HG03175 (cell line): ENCODE measurements at regions not wholly inside any gene's neighbourhood (a gene's known extent, or its start where the extent isn't known, plus 50 kb on each side); places are given as distances from the start of the nearest gene placed in this dataset.

ENCODE experiments used
- ATAC-seq: cut with Tn5 transposase; IDR thresholded peaks from one replicate; pipeline ENCODE4 v1.9.1; 2021; ENCODE audit warnings: mild to moderate bottlenecking, moderate library complexity; ENCODE audit not compliant: unreplicated experiment

- no peak for ATAC-seq
Measured at GRCh38 chr7:114130866-114131265, 212.1 kb upstream of the PPP1R3A start.

GRCh38 chr7:114128880-114129279 lies 210.1 kb upstream of the PPP1R3A start:
- ATAC-seq, result no peak

- ATAC-seq, result no peak
Measured at GRCh38 chr7:114126095-114126494, 207.3 kb upstream of the PPP1R3A start.

GRCh38 chr7:114112806-114113205 lies 194.0 kb upstream of the PPP1R3A start:
- ATAC-seq, result no peak

GRCh38 chr7:114110666-114111065 lies 191.9 kb upstream of the PPP1R3A start:
- ATAC-seq, result no peak

- no peak for ATAC-seq
Measured at GRCh38 chr7:114109721-114110120, 190.9 kb upstream of the PPP1R3A start.

- ATAC-seq, result no peak
Measured at GRCh38 chr7:114109304-114109703, 190.5 kb upstream of the PPP1R3A start.

- no peak for ATAC-seq
Measured at GRCh38 chr7:114108510-114108909, 189.7 kb upstream of the PPP1R3A start.

- ATAC-seq, result no peak
Measured at GRCh38 chr7:114107522-114107921, 188.7 kb upstream of the PPP1R3A start.

GRCh38 chr7:114104035-114104434 lies 185.2 kb upstream of the PPP1R3A start:
- ATAC-seq, result no peak

- ATAC-seq, result no peak
Measured at GRCh38 chr7:114102996-114103395, 184.2 kb upstream of the PPP1R3A start.

GRCh38 chr7:114102131-114102530 lies 183.3 kb upstream of the PPP1R3A start:
- no peak for ATAC-seq

- ATAC-seq, result no peak
Measured at GRCh38 chr7:114100810-114101209, 182.0 kb upstream of the PPP1R3A start.

GRCh38 chr7:114099337-114099736 lies 180.5 kb upstream of the PPP1R3A start:
- ATAC-seq, result no peak

GRCh38 chr7:114095885-114096284 lies 177.1 kb upstream of the PPP1R3A start:
- ATAC-seq, result no peak

GRCh38 chr7:114088470-114088940 lies 169.7 kb upstream of the PPP1R3A start:
- no peak for ATAC-seq

GRCh38 chr7:114087653-114088469 lies 169.1 kb upstream of the PPP1R3A start:
- no peak for ATAC-seq

- ATAC-seq, result no peak
Measured at GRCh38 chr7:114086914-114087652, 168.3 kb upstream of the PPP1R3A start.

GRCh38 chr7:114086537-114086913 lies 167.7 kb upstream of the PPP1R3A start:
- no peak for ATAC-seq

- ATAC-seq, result peak; percentile 38
Measured at GRCh38 chr7:114085592-114086501, 167.0 kb upstream of the PPP1R3A start.

GRCh38 chr7:114085313-114085591 lies 166.4 kb upstream of the PPP1R3A start:
- no peak for ATAC-seq
